ENCODE measurements at regions not wholly inside any gene's neighbourhood (a gene's known extent, or its start where the extent isn't known, plus 50 kb on each side); places are given as distances from the start of the nearest gene placed in this dataset.
A peak's percentile ranks its signal among the peaks of the same experiment; 100 is the strongest.
"Not testable (repeated sequence)": the region's sequence is repeated elsewhere in the genome, so short reads cannot be mapped to it uniquely, and the experiment has no call there.

DNA sequence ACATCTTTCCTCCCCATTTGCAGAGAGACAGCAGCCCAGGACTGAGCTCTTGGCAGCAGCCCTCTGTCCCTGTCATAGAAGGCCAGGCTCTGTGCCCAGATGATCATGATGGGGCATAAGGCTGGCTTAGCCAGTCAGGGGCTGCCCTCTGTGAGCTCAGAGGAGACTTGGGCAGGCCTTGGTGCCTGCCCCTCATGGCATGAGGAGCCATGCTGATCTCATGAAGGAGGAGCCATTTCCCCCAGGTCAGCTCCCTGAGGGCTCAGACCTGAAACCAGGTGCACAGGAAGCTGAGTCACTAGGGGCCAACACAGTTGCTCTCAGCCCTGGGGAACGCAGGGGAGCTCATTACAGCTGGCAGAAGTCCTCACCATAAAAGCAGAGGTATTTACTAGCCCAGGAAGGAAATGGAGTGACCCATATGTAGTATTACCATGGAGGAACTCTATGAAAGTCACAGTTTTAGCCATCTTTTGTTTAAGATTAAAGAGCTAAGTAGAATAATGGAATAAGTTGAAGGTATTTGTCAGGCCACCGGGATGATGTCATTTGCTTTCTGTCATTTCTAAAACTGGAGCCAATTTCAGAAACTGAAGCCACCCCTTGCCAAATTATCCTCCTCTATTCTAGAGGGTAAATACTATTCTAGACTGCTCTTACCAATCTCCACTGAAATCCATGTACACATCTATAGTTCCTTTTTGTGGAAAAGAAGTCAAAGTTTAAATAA, 362.4 kb upstream of the ZNF32 start:
- Mint-ChIP-seq H3K4me3 (no peak overlapping the region), H3K4me1 (peaks cover 4% of the 10 kb centered on the region), H3K27ac (peak overlapping the region; percentile 16), H3K27me3 (peaks cover 47% of the 10 kb centered on the region), H3K36me3 (ENCODE audit: low read depth) (no peaks in the 10 kb centered on the region)
- no peak for ATAC-seq
- H3K9me3 ChIP-seq (ENCODE audit: control insufficient read depth, low read length, poor library complexity, severe bottlenecking) = no peaks in the 10 kb centered on the region
- no peak for DNase-seq

DNA sequence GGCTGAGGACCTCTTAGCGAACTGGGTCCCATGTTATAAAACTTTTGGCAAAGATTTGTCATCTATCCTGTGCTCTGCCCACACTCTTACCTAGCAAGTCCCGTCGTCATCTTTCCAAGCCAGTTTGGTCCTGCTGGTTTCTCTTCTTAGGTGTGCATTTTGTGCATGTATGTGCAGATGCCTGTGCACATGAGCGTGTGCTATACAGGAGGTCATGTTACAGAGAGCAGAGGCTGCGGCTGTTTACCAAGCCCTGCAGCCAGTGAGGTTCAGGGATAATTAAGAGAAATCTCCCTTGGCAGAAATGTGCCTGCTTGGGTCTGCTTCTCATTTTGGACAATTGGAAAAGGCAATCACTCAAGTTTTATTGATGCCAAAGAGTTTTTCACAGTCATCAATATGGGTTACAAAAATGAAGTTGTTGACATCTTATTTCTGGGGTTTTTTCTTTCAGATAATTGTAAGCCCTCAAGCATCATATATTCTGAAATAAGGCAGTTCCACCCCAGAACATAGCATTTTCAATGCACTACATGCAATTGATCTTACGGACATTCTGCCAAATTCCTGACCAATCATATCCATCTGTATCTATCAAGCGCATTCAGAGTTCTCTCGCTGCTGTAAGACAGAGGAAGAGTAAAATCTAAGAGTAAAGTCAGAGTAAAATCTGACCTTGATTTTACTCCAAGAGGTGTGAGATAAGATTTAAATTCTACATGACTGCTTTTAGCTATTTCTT, 361.4 kb upstream of the ZNF32 start:
- peaks cover 4% of the 10 kb centered on the region for H3K4me1 Mint-ChIP-seq
- H3K27ac Mint-ChIP-seq = no peak overlapping the region

DNA sequence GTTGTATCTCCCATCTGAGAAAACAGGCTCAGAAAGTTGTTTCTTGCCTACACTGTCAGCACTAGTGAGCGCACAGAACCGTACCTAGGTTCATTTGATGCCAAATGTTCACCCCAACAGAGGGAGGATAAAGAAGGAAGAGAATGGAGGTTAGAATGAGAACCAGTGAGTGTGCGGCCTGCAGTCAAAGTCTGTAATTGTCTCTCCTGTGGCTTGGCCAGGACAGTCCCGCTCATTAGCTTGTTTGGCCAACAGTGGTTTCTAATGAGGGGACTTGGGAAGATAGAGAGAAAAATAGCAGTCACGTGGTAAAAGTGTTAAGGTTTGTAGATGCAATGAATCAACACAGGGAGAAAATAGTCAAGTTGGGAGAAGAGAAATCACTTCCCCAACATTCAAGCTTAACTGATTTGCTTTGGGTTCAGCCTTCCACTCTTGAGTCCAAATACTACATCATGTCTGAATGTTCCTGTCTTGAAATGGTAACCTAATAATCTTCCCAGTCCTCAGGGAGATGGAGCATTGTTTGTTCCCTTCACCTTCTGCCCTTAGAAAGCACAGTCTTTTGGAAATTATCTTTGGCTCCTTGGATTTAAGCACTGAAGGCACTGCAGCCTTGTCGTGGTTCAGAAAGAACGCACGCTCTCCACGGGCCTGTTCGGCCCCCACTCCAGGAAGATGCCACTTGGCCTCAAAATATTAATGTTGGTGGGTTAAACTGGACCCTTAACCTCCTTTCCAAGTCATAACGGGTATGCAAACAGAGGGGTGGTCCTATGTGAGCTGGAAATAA, 360.4 kb upstream of the ZNF32 start:
- peaks cover 29% of the 10 kb centered on the region for H3K27me3 Mint-ChIP-seq
- no peaks in the 10 kb centered on the region for H3K9me3 ChIP-seq (ENCODE audit: control insufficient read depth, low read length, poor library complexity, severe bottlenecking)
- ATAC-seq (no peak), DNase-seq (no peak)
- H3K27ac Mint-ChIP-seq = no peak overlapping the region
- no peak overlapping the region for H3K4me3 Mint-ChIP-seq
- peaks cover 4% of the 10 kb centered on the region for H3K4me1 Mint-ChIP-seq
- no peaks in the 10 kb centered on the region for H3K36me3 Mint-ChIP-seq (ENCODE audit: low read depth)

More for the DNA sequence above, 361.4 kb upstream of the ZNF32 start:
- Mint-ChIP-seq H3K36me3 (ENCODE audit: low read depth) (no peaks in the 10 kb centered on the region), H3K27me3 (peaks cover 39% of the 10 kb centered on the region), H3K4me3 (no peak overlapping the region)
- ATAC-seq (no peak), DNase-seq (no peak)
- no peaks in the 10 kb centered on the region for H3K9me3 ChIP-seq (ENCODE audit: control insufficient read depth, low read length, poor library complexity, severe bottlenecking)

DNA sequence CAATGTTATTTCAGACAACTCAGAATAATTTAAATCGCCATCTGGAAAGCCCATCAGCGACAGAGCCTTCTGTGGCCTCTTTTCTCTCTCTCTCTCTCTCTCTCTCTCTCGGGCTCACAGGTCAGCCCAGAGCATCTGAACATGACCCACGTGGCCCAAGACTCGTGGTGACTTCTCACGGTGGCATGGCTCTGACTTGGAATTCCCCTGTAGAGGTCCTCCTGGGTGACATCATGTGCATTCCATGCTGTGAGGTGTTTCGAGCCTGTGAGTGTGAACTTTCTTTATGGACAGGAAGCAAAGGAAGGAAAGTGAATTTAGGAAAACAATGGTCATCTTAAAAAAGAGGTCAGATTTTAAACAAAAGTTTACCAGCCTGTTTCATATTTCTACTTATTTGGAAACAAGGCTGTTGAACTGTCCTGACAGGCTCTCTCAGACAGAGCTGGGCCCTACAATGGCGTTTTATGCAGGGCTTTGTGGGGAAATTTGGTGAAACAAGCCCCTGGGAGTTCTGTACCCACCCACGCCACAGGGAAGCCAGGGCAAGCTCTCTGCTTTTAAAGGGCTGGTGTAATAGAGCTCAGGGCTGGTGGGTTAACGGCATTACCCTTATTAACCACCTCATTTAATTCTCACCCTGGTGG, 359.7 kb upstream of the ZNF32 start:
- no peak for ATAC-seq
- Mint-ChIP-seq H3K4me3 (no peak overlapping the region), H3K27ac (no peak overlapping the region), H3K27me3 (peaks cover 28% of the 10 kb centered on the region), H3K36me3 (ENCODE audit: low read depth) (no peaks in the 10 kb centered on the region), H3K4me1 (peaks cover 2% of the 10 kb centered on the region)
- no peaks in the 10 kb centered on the region for H3K9me3 ChIP-seq (ENCODE audit: control insufficient read depth, low read length, poor library complexity, severe bottlenecking)
- DNase-seq = no peak

DNA sequence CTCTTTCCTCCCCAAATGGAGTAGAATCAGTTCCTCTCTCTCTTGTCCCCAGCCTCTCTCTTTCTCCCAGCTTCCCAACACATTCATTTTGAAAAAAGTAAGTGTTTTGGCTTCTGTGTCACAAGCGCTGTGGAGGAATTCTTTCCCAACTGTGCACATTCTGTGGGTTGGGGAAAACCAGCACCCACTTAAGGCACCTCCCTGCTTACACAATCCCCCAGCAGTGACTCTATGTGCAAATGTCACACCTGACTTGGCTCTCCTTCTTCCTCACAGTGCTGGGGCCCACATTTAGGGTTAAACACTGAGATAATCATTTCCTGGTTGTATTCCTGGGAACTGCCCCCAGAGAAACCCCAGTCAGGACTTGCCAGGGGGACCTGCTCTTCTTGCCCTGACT, 358.1 kb upstream of the ZNF32 start:
- no peak overlapping the region for H3K4me3 Mint-ChIP-seq
- H3K27ac Mint-ChIP-seq = no peak overlapping the region
- H3K4me1 Mint-ChIP-seq = peaks cover 2% of the 10 kb centered on the region
- ATAC-seq (no peak), DNase-seq (no peak)
- H3K36me3 Mint-ChIP-seq (ENCODE audit: low read depth) = no peaks in the 10 kb centered on the region
- H3K27me3 Mint-ChIP-seq = peaks cover 32% of the 10 kb centered on the region
- no peaks in the 10 kb centered on the region for H3K9me3 ChIP-seq (ENCODE audit: control insufficient read depth, low read length, poor library complexity, severe bottlenecking)

DNA sequence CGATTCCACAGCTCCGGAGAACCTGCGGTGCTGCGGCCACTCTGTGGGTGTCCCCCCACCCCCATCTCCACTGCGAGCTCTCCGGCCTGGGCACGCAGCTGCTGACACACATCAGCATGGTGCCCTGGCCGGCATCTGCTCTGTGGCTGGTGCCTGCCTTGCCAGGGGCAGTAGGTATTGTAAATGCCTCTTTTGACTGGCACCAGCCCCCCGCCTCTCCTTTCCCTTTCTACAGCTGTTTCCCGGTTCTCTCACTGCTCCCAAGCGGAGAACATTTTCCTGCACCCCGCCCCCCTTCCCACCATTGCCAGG, 357.1 kb upstream of the ZNF32 start:
- no peaks in the 10 kb centered on the region for H3K9me3 ChIP-seq (ENCODE audit: control insufficient read depth, low read length, poor library complexity, severe bottlenecking)
- Mint-ChIP-seq H3K4me1 (peaks cover 2% of the 10 kb centered on the region), H3K27me3 (peaks cover 28% of the 10 kb centered on the region), H3K36me3 (ENCODE audit: low read depth) (no peaks in the 10 kb centered on the region), H3K27ac (no peak overlapping the region), H3K4me3 (no peak overlapping the region)
- ATAC-seq (no peak), DNase-seq (no peak)

DNA sequence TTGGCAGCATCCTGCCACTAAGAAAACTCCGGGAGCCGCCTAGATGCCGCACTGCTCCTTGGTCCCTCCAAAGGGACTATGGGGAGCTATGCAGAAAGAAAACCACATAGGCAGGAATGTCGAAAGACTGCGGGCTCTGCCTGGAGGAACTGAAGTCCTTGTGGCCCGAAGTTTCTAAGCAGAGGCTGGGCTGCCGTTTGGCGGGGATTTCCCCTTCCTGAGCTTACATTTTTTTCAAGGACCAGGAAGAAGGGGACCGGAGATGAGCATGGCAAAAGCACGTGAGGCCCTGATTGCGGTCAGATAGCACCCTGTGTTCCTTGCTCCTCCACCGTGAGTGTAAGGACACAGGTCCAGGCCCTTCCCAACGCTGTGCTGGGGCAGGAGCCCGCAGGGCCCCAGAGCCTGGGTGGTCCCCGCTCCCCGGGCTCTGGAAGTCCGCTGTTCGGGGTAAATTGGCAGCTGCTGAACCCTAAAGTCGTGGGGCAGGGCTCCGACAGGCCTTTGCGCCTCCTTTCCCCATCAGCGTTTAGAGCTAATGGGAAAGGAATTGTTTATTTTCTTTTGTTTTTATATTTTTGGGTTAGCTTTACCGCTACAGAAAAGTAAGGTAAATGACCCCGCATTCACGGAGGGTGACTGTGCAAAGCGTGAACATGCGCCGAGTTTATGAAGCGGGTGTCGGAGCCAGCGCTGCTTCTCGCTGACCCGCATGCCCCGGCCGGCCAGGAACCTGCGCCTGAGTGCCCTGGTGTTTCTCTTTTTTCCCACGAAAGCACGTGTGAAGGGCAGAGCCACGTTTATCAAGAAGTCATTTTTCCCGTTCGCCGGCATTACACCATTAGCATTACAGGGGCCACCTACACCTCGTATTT, 356.5 kb upstream of the ZNF32 start:
- H3K27ac Mint-ChIP-seq = no peak overlapping the region
- no peak for ATAC-seq
- no peak overlapping the region for H3K4me3 Mint-ChIP-seq
- no peaks in the 10 kb centered on the region for H3K9me3 ChIP-seq (ENCODE audit: control insufficient read depth, low read length, poor library complexity, severe bottlenecking)
- H3K36me3 Mint-ChIP-seq (ENCODE audit: low read depth) = no peaks in the 10 kb centered on the region
- peaks cover 2% of the 10 kb centered on the region for H3K4me1 Mint-ChIP-seq
- peaks cover 28% of the 10 kb centered on the region for H3K27me3 Mint-ChIP-seq
- DNase-seq = no peak

DNA sequence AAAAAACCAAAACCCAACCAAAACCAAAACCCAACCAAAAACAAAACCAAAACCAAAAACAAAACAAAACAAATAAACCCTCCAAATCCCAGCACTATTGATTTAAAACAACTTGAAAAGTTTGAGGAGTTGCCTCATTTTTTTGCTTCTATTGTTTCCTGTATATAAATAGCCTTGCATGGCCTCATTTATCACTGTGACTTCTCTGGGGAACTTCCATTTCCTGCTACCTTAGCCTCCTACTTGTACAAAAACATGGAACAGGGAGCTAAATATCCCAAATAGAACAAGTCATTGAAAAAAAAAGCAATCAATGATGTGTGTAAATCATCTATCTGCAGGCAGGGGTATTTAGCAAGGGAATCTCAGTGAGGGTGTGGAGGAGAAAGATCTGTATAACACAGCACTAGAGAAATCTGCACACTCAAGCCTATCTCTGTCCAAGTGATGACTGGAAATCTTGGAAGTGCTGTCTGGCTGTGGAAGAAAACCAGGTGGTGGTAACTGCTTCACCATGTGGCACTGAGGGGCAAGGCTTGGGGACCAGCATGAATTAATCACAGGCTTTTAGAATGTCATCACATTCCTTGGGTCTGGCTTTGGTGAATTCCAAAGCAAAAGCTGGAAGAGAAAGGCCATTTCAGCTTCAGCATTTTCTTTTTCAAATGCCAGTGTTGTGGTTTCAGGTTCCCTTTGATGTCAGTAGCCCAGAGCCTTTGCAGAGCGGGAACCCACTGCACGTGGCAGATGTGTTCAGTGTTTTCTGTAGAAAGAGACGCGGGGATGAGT, 349.5 kb upstream of the ZNF32 start:
- no peak for ATAC-seq
- no peaks in the 10 kb centered on the region for H3K9me3 ChIP-seq (ENCODE audit: control insufficient read depth, low read length, poor library complexity, severe bottlenecking)
- H3K4me1 Mint-ChIP-seq = no peaks in the 10 kb centered on the region
- peaks cover 2% of the 10 kb centered on the region for H3K36me3 Mint-ChIP-seq (ENCODE audit: low read depth)
- peaks cover 24% of the 10 kb centered on the region for H3K27me3 Mint-ChIP-seq
- no peak overlapping the region for H3K4me3 Mint-ChIP-seq
- no peak overlapping the region for H3K27ac Mint-ChIP-seq
- no peak for DNase-seq

DNA sequence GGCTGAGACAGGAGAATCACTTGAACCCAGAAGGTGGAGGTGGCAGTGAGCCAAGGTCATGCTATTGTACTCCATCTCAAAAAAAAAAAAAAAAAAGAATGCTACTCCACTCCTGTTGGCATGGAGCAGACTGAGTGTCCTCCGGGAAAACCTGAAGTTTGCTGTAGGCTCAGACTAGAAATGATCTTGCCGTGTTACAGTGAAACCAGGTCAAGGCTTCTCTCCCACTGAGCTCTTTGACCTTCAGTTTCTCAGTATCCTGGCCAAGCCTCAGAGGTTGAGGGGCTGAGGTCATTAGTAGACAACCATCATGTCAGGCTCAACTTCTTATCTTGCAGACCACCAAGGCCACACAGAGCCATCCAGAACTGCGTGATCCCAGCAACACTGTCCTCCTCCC, 348.6 kb upstream of the ZNF32 start:
- Mint-ChIP-seq H3K4me1 (no peaks in the 10 kb centered on the region), H3K27me3 (peaks cover 21% of the 10 kb centered on the region), H3K27ac (no peak overlapping the region), H3K4me3 (no peak overlapping the region), H3K36me3 (ENCODE audit: low read depth) (peaks cover 2% of the 10 kb centered on the region)
- DNase-seq = no peak
- ATAC-seq = no peak
- H3K9me3 ChIP-seq (ENCODE audit: control insufficient read depth, low read length, poor library complexity, severe bottlenecking) = no peaks in the 10 kb centered on the region

DNA sequence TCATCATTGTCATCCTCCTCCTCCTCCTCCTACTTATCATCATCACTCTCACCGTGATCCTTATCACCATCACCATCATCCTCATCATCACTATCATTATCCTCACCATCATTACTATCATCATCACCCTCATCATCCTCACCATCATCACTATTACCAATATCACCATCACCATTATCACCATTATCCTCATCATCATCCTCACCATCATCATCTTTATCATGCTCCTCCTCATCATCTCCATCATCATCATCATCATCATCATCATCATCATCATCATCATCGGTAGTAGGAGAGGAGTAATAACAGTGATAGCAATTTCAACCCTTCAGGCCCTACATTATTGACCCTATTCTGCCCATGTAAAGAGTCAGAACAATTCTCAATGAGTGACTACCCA, 345.9 kb upstream of the ZNF32 start:
- Mint-ChIP-seq H3K27ac (no peak overlapping the region), H3K36me3 (ENCODE audit: low read depth) (peaks cover 2% of the 10 kb centered on the region), H3K4me3 (no peak overlapping the region), H3K27me3 (peaks cover 13% of the 10 kb centered on the region), H3K4me1 (no peaks in the 10 kb centered on the region)
- H3K9me3 ChIP-seq (ENCODE audit: control insufficient read depth, low read length, poor library complexity, severe bottlenecking) = no peaks in the 10 kb centered on the region
- DNase-seq (no peak), ATAC-seq (no peak)

DNA sequence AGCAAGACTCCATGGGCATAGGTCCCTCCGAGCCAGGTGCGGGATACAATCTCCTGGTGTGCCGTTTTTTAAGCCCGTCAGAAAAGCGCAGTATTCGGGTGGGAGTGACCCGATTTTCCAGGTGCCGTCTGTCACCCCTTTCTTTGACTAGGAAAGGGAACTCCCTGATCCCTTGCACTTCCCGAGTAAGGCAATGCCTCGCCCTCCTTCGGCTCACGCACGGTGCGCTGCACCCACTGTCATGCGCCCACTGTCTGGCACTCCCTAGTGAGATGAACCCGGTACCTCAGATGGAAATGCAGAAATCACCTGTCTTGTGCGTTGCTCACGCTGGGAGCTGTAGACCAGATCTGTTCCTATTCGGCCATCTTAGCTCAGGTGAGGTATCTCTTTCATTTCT, 344.1 kb upstream of the ZNF32 start:
- not testable (repeated sequence) for H3K9me3 ChIP-seq (ENCODE audit: control insufficient read depth, low read length, poor library complexity, severe bottlenecking); H3K27me3 Mint-ChIP-seq; H3K4me3 Mint-ChIP-seq; DNase-seq; H3K36me3 Mint-ChIP-seq (ENCODE audit: low read depth); H3K4me1 Mint-ChIP-seq; ATAC-seq; H3K27ac Mint-ChIP-seq

DNA sequence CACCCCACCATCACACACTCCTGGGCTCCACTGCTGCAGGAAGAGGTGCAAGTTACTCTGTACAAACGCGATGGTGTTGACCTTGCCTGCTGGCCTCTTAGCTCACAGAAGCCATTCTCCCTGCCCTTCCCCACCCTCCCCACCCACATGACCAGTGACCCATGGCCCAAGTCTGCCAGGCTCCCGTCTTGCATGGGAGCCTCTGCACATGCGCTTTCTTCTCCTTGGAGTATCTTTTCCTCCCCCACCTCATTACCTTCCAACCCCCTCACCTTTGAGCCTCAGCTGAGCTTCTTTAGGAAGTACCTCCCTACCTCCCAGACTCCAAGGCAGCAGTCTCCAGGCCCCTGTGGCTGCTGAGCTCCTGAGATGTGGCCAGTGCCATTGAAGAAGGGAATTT, 337.7 kb upstream of the ZNF32 start:
- no peaks in the 10 kb centered on the region for H3K36me3 Mint-ChIP-seq (ENCODE audit: low read depth)
- no peaks in the 10 kb centered on the region for H3K9me3 ChIP-seq (ENCODE audit: control insufficient read depth, low read length, poor library complexity, severe bottlenecking)
- DNase-seq = no peak
- ATAC-seq = no peak
- H3K4me1 Mint-ChIP-seq = peaks cover 2% of the 10 kb centered on the region
- H3K4me3 Mint-ChIP-seq = no peak overlapping the region
- H3K27me3 Mint-ChIP-seq = no peaks in the 10 kb centered on the region
- H3K27ac Mint-ChIP-seq = no peak overlapping the region

Measured in T-helper 17 cell (primary cell).